ENCODE measurements at regions not wholly inside any gene's neighbourhood (a gene's known extent, or its start where the extent isn't known, plus 50 kb on each side); places are given as distances from the start of the nearest gene placed in this dataset.

DNA sequence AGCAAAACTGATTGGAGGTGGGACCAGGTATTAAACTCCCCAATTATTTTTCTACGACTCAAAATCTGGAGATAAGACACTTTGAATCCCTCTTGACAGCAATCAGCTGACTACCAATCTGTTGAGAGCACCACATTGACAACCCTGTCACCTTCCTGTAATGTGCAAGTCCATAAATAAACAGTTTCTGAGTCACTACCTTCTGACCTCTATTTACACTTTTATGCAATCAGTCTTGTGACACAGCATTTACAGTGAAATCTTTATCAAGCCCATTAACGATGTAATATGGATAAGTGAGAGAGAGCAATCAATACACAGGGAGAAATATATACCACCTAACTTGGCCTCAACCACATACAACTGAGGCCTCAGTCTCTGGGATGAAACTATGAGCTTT lies 283.7 kb upstream of the ANO5 start:
- CTCF ChIA-PET: no interaction called here

More for the DNA sequence above, 283.7 kb upstream of the ANO5 start:
- Histone ChIP-seq H4K20me1 (ENCODE audit: insufficient read depth) (no peaks in the 10 kb centered on the region), H3K27me3 (ENCODE audit: insufficient read depth) (no peaks in the 10 kb centered on the region), H3K79me2 (ENCODE audit: insufficient read depth) (no peaks in the 10 kb centered on the region), H3K9me2 (no peaks in the 10 kb centered on the region), H3K4me2 (no peak overlapping the region), H3K4me3 (ENCODE audit: low read depth in 2 of 2, low read length in 1 of 2) (no peak overlapping the region), H2AFZ (ENCODE audit: low read depth) (no peak overlapping the region), H3F3A (replicated peaks; ENCODE audit: insufficient read depth) (no peaks in the 10 kb centered on the region), H3K4me1 (ENCODE audit: control insufficient read depth in 1 of 2, insufficient read depth in 2 of 2, low read depth in 1 of 2, low read length in 1 of 2) (no peaks in the 10 kb centered on the region; a peak in 2 of 4 replicates), H3K9ac (no peak overlapping the region), H3K27ac (ENCODE audit: low read depth in 2 of 2, low read length in 1 of 2) (no peak overlapping the region), H3K36me3 (replicated peaks in 1 of 2; ENCODE audit: control insufficient read depth in 1 of 2, insufficient read depth in 2 of 2, low read length in 1 of 2) (no peaks in the 10 kb centered on the region), H3K9me3 (no peaks in the 10 kb centered on the region)
- POLR2A ChIA-PET: no interaction called here
- DNase-seq: no peak
- TF ChIP-seq, protein P1, sequence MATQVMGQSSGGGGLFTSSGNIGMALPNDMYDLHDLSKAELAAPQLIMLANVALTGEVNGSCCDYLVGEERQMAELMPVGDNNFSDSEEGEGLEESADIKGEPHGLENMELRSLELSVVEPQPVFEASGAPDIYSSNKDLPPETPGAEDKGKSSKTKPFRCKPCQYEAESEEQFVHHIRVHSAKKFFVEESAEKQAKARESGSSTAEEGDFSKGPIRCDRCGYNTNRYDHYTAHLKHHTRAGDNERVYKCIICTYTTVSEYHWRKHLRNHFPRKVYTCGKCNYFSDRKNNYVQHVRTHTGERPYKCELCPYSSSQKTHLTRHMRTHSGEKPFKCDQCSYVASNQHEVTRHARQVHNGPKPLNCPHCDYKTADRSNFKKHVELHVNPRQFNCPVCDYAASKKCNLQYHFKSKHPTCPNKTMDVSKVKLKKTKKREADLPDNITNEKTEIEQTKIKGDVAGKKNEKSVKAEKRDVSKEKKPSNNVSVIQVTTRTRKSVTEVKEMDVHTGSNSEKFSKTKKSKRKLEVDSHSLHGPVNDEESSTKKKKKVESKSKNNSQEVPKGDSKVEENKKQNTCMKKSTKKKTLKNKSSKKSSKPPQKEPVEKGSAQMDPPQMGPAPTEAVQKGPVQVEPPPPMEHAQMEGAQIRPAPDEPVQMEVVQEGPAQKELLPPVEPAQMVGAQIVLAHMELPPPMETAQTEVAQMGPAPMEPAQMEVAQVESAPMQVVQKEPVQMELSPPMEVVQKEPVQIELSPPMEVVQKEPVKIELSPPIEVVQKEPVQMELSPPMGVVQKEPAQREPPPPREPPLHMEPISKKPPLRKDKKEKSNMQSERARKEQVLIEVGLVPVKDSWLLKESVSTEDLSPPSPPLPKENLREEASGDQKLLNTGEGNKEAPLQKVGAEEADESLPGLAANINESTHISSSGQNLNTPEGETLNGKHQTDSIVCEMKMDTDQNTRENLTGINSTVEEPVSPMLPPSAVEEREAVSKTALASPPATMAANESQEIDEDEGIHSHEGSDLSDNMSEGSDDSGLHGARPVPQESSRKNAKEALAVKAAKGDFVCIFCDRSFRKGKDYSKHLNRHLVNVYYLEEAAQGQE (IDR thresholded peaks at IDR 0.05; ENCODE audit: low read depth, low read length): no peak
- TF ChIP-seq, protein P2, sequence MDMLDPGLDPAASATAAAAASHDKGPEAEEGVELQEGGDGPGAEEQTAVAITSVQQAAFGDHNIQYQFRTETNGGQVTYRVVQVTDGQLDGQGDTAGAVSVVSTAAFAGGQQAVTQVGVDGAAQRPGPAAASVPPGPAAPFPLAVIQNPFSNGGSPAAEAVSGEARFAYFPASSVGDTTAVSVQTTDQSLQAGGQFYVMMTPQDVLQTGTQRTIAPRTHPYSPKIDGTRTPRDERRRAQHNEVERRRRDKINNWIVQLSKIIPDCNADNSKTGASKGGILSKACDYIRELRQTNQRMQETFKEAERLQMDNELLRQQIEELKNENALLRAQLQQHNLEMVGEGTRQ (IDR thresholded peaks at IDR 0.05; ENCODE audit: borderline replicate concordance, low read depth, low read length): no peak
- TF ChIP-seq EZH2phosphoT487 (IDR thresholded peaks at IDR 0.05; ENCODE audit: borderline replicate concordance, low read depth): no peak
- TF ChIP-seq MXI1 (IDR thresholded peaks at IDR 0.05; ENCODE audit: low read depth, low read length): no peak
- no peak for TF ChIP-seq FOXM1 (IDR thresholded peaks at IDR 0.05; ENCODE audit: low read depth)
- TF ChIP-seq TCF12 (IDR thresholded peaks at IDR 0.05): no peak
- TF ChIP-seq RXRA (IDR thresholded peaks at IDR 0.05; ENCODE audit: borderline replicate concordance, low read depth): no peak
- no peak for TF ChIP-seq GABPA (IDR thresholded peaks at IDR 0.05; ENCODE audit: low read depth)
- no peak for TF ChIP-seq RCOR1 (IDR thresholded peaks at IDR 0.05; ENCODE audit: low read length)
- no peak for TF ChIP-seq EP300 (IDR thresholded peaks at IDR 0.05; ENCODE audit: borderline replicate concordance in 1 of 2, low read depth in 1 of 2, low read length in 1 of 2)
- TF ChIP-seq FOXJ3 (CRISPR knock-in tag; IDR thresholded peaks at IDR 0.05): no peak
- no peak for TF ChIP-seq FOSL2 (IDR thresholded peaks at IDR 0.05; ENCODE audit: borderline replicate concordance, low read depth)
- no peak for TF ChIP-seq SMC3 (IDR thresholded peaks at IDR 0.05; ENCODE audit: low read depth, low read length)
- no peak for TF ChIP-seq POLR2AphosphoS5 (IDR thresholded peaks at IDR 0.05; ENCODE audit: low read depth, low read length)
- TF ChIP-seq ZBTB33 (IDR thresholded peaks at IDR 0.05; ENCODE audit: borderline replicate concordance, low read depth): no peak
- no peak for TF ChIP-seq RAD21 (IDR thresholded peaks at IDR 0.05; ENCODE audit: low read length)
- no peak for TF ChIP-seq MAX (IDR thresholded peaks at IDR 0.05; ENCODE audit: low read depth)
- TF ChIP-seq, protein P3, sequence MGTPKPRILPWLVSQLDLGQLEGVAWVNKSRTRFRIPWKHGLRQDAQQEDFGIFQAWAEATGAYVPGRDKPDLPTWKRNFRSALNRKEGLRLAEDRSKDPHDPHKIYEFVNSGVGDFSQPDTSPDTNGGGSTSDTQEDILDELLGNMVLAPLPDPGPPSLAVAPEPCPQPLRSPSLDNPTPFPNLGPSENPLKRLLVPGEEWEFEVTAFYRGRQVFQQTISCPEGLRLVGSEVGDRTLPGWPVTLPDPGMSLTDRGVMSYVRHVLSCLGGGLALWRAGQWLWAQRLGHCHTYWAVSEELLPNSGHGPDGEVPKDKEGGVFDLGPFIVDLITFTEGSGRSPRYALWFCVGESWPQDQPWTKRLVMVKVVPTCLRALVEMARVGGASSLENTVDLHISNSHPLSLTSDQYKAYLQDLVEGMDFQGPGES (IDR thresholded peaks at IDR 0.05; ENCODE audit: low read depth, low read length): no peak
- no peak for TF ChIP-seq TAF1 (IDR thresholded peaks at IDR 0.05; ENCODE audit: borderline replicate concordance, low read depth, low read length)
- WGBS (ENCODE audit: low lambda C conversion rate): 20% methylated on average over 2 of the region's 2 CpGs
